Muscle layer of colon (tissue), 2 donors: ENCODE measurements at regions not wholly inside any gene's neighbourhood (a gene's known extent, or its start where the extent isn't known, plus 50 kb on each side); places are given as distances from the start of the nearest gene placed in this dataset.

Experiments
- H3K27ac ChIP-seq: one replicate; pipeline ENCODE4 v1.7.0; 2013; ENCODE audit warnings: low read depth, mild to moderate bottlenecking, low read length, moderate library complexity
- H3K27me3 ChIP-seq, 2 donors: one replicate each; pipeline ENCODE4 v1.7.0; 2013; ENCODE audit warnings: low read length in 2 of 2, mild to moderate bottlenecking in 2 of 2; ENCODE audit not compliant: insufficient read depth in 2 of 2, control insufficient read depth in 1 of 2
- H3K36me3 ChIP-seq: one replicate; pipeline ENCODE4 v1.7.0; 2013; ENCODE audit warnings: mild to moderate bottlenecking, low read length; ENCODE audit not compliant: insufficient read depth
- H3K4me1 ChIP-seq: one replicate; pipeline ENCODE4 v1.7.0; 2013; ENCODE audit warnings: mild to moderate bottlenecking, low read length; ENCODE audit not compliant: insufficient read depth
- H3K4me3 ChIP-seq, 2 donors: one replicate each; pipeline ENCODE4 v1.7.0; 2013; ENCODE audit warnings: low read length in 2 of 2, low read depth in 1 of 2, mild to moderate bottlenecking in 1 of 2, moderate library complexity in 1 of 2
- H3K9ac ChIP-seq: one replicate; pipeline ENCODE4 v1.7.0; 2013; ENCODE audit warnings: low read length
- H3K9me3 ChIP-seq: one replicate; pipeline ENCODE4 v1.7.0; 2013; ENCODE audit warnings: mild to moderate bottlenecking, low read length
- donor health status: abdominal sarcoma.
- donor health status: Adenocarcinoma of cecum.

- Histone ChIP-seq H3K4me1 (no peaks in the 10 kb centered on the region), H3K27me3 (peaks cover 7 to 17% of the 10 kb centered on the region in 2 donors), H3K9ac (no peak overlapping the region)
Measured at GRCh38 chr1:18548643-18549042, 67.9 kb downstream of the KLHDC7A start.

GRCh38 chr1:18549106-18549505 lies 68.4 kb downstream of the KLHDC7A start:
- Histone ChIP-seq H3K36me3 (no peaks in the 10 kb centered on the region), H3K27ac (no peak overlapping the region), H3K27me3 (peaks cover 7 to 19% of the 10 kb centered on the region in 2 donors), H3K9me3 (peaks cover 4% of the 10 kb centered on the region), H3K4me1 (no peaks in the 10 kb centered on the region), H3K9ac (no peak overlapping the region), H3K4me3 (no peak overlapping the region)

More at GRCh38 chr1:18548643-18549042, 67.9 kb downstream of the KLHDC7A start:
- peaks cover 8% of the 10 kb centered on the region for H3K9me3 ChIP-seq
- no peak overlapping the region for H3K4me3 ChIP-seq
- no peaks in the 10 kb centered on the region for H3K36me3 ChIP-seq
- H3K27ac ChIP-seq: no peak overlapping the region

GRCh38 chr1:18549906-18550305 lies 69.2 kb downstream of the KLHDC7A start:
- Histone ChIP-seq H3K27ac (no peak overlapping the region), H3K9me3 (no peaks in the 10 kb centered on the region), H3K4me1 (no peaks in the 10 kb centered on the region), H3K4me3 (no peak overlapping the region), H3K36me3 (no peaks in the 10 kb centered on the region), H3K9ac (no peak overlapping the region), H3K27me3 (peaks cover 7 to 19% of the 10 kb centered on the region in 2 donors)

GRCh38 chr1:18552631-18553030 lies 71.9 kb downstream of the KLHDC7A start:
- H3K9ac ChIP-seq: no peak overlapping the region
- no peaks in the 10 kb centered on the region for H3K36me3 ChIP-seq
- no peak overlapping the region for H3K27ac ChIP-seq
- H3K9me3 ChIP-seq: no peaks in the 10 kb centered on the region
- no peaks in the 10 kb centered on the region for H3K4me1 ChIP-seq
- H3K27me3 ChIP-seq: peaks cover 3 to 34% of the 10 kb centered on the region in 2 donors
- no peak overlapping the region for H3K4me3 ChIP-seq

GRCh38 chr1:18553388-18553787 lies 72.7 kb downstream of the KLHDC7A start:
- H3K36me3 ChIP-seq: no peaks in the 10 kb centered on the region
- H3K4me1 ChIP-seq: no peaks in the 10 kb centered on the region
- H3K9ac ChIP-seq: no peak overlapping the region
- no peaks in the 10 kb centered on the region for H3K9me3 ChIP-seq
- H3K4me3 ChIP-seq: no peak overlapping the region
- H3K27ac ChIP-seq: no peak overlapping the region
- peaks cover 6 to 36% of the 10 kb centered on the region in 2 donors for H3K27me3 ChIP-seq

GRCh38 chr1:18554099-18554498 lies 73.4 kb downstream of the KLHDC7A start:
- no peak overlapping the region for H3K9ac ChIP-seq
- no peaks in the 10 kb centered on the region for H3K9me3 ChIP-seq
- H3K4me3 ChIP-seq: no peak overlapping the region
- no peaks in the 10 kb centered on the region for H3K4me1 ChIP-seq
- peaks cover 6 to 42% of the 10 kb centered on the region in 2 donors for H3K27me3 ChIP-seq
- H3K27ac ChIP-seq: no peak overlapping the region
- no peaks in the 10 kb centered on the region for H3K36me3 ChIP-seq

- H3K4me3 ChIP-seq: no peak overlapping the region
- no peaks in the 10 kb centered on the region for H3K4me1 ChIP-seq
- no peak overlapping the region for H3K27ac ChIP-seq
- H3K9ac ChIP-seq: no peak overlapping the region
- no peaks in the 10 kb centered on the region for H3K36me3 ChIP-seq
- H3K27me3 ChIP-seq: peaks cover 7 to 47% of the 10 kb centered on the region in 2 donors
- H3K9me3 ChIP-seq: no peaks in the 10 kb centered on the region
Measured at GRCh38 chr1:18554597-18554996, 73.9 kb downstream of the KLHDC7A start.

GRCh38 chr1:18555036-18555435 lies 74.3 kb downstream of the KLHDC7A start:
- no peak overlapping the region for H3K27ac ChIP-seq
- peaks cover 12 to 51% of the 10 kb centered on the region in 2 donors for H3K27me3 ChIP-seq
- no peaks in the 10 kb centered on the region for H3K4me1 ChIP-seq
- H3K36me3 ChIP-seq: no peaks in the 10 kb centered on the region
- no peak overlapping the region for H3K9ac ChIP-seq
- no peaks in the 10 kb centered on the region for H3K9me3 ChIP-seq
- no peak overlapping the region for H3K4me3 ChIP-seq

- Histone ChIP-seq H3K36me3 (no peaks in the 10 kb centered on the region), H3K27ac (no peak overlapping the region), H3K4me3 (no peak overlapping the region), H3K4me1 (no peaks in the 10 kb centered on the region), H3K9ac (no peak overlapping the region), H3K27me3 (peaks cover 21 to 53% of the 10 kb centered on the region in 2 donors), H3K9me3 (no peaks in the 10 kb centered on the region)
Measured at GRCh38 chr1:18556364-18556763, 74.3 kb upstream of the PAX7 start.

GRCh38 chr1:18557621-18558465 lies 72.8 kb upstream of the PAX7 start:
- Histone ChIP-seq H3K36me3 (no peaks in the 10 kb centered on the region), H3K9me3 (no peaks in the 10 kb centered on the region), H3K4me3 (no peak overlapping the region), H3K27ac (no peak overlapping the region), H3K27me3 (peaks cover 21 to 56% of the 10 kb centered on the region in 2 donors), H3K4me1 (no peaks in the 10 kb centered on the region), H3K9ac (no peak overlapping the region)

- Histone ChIP-seq H3K9ac (no peak overlapping the region), H3K9me3 (no peaks in the 10 kb centered on the region), H3K4me3 (no peak overlapping the region), H3K27me3 (peaks cover 21 to 46% of the 10 kb centered on the region in 2 donors), H3K27ac (no peak overlapping the region), H3K4me1 (no peaks in the 10 kb centered on the region), H3K36me3 (no peaks in the 10 kb centered on the region)
Measured at GRCh38 chr1:18560692-18561091, 70.0 kb upstream of the PAX7 start.

- H3K9me3 ChIP-seq: no peaks in the 10 kb centered on the region
- H3K36me3 ChIP-seq: no peaks in the 10 kb centered on the region
- H3K27me3 ChIP-seq: peaks cover 21 to 38% of the 10 kb centered on the region in 2 donors
- no peaks in the 10 kb centered on the region for H3K4me1 ChIP-seq
- H3K4me3 ChIP-seq: no peak overlapping the region
- H3K27ac ChIP-seq: no peak overlapping the region
- no peak overlapping the region for H3K9ac ChIP-seq
Measured at GRCh38 chr1:18561967-18562366, 68.7 kb upstream of the PAX7 start.
